AG10803 (cell line): ENCODE measurements at regions not wholly inside any gene's neighbourhood (a gene's known extent, or its start where the extent isn't known, plus 50 kb on each side); places are given as distances from the start of the nearest gene placed in this dataset.

Experiments
- DNase-seq: peaks from one replicate; pipeline ENCODE4 v3.0.0; 2010; ENCODE audit warnings: low read depth
- H3K4me3 ChIP-seq: 2 replicates; pipeline ENCODE4 v1.5.1; 2011; ENCODE audit warnings: mild to moderate bottlenecking, low read length, control low read depth
- TF ChIP-seq, protein P1 (sequence below): conservative IDR thresholded peaks from 2 replicates; pipeline ENCODE4 v1.5.1; 2011; ENCODE audit warnings: mild to moderate bottlenecking, low read length, control low read depth, inconsistent platforms

GRCh38 chr18:72375618-72376017 is 168.5 kb downstream of the CBLN2 start:
- H3K4me3 ChIP-seq = no peak overlapping the region
- TF ChIP-seq, protein P1, sequence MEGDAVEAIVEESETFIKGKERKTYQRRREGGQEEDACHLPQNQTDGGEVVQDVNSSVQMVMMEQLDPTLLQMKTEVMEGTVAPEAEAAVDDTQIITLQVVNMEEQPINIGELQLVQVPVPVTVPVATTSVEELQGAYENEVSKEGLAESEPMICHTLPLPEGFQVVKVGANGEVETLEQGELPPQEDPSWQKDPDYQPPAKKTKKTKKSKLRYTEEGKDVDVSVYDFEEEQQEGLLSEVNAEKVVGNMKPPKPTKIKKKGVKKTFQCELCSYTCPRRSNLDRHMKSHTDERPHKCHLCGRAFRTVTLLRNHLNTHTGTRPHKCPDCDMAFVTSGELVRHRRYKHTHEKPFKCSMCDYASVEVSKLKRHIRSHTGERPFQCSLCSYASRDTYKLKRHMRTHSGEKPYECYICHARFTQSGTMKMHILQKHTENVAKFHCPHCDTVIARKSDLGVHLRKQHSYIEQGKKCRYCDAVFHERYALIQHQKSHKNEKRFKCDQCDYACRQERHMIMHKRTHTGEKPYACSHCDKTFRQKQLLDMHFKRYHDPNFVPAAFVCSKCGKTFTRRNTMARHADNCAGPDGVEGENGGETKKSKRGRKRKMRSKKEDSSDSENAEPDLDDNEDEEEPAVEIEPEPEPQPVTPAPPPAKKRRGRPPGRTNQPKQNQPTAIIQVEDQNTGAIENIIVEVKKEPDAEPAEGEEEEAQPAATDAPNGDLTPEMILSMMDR = no peak
- DNase-seq = peak; percentile 25

GRCh38 chr18:72372076-72372475 is 172.1 kb downstream of the CBLN2 start:
- TF ChIP-seq, protein P1 = no peak
- DNase-seq = no peak
- no peak overlapping the region for H3K4me3 ChIP-seq

- H3K4me3 ChIP-seq = no peak overlapping the region
- TF ChIP-seq, protein P1 = no peak
Measured at GRCh38 chr18:72368308-72368707, 175.8 kb downstream of the CBLN2 start.

GRCh38 chr18:72360634-72361033 is 183.5 kb downstream of the CBLN2 start:
- TF ChIP-seq, protein P1 = no peak
- no peak for DNase-seq
- no peak overlapping the region for H3K4me3 ChIP-seq

More at GRCh38 chr18:72368308-72368707, 175.8 kb downstream of the CBLN2 start:
- DNase-seq = no peak

DNA sequence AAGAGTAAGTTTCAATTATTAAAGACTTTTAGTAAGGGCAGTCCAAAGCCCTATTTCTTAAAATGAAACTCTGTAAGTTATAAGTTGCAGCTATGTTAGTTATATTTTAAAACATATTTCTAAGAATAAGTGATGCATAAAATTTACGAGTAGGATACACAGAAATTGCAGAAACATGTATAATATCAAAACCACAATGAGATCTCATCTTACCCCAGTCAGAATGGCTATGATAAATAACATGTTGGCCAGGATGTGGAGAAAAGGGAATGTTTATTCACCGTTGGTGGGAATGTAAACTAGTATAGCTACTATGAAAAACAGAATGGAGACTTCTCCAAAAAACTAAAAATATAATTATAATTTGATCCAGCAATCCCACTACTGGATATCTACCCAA is 201.2 kb downstream of the CBLN2 start:
- TF ChIP-seq, protein P1 = no peak

GRCh38 chr18:72339976-72340375 is 204.2 kb downstream of the CBLN2 start:
- TF ChIP-seq, protein P1 = no peak
- H3K4me3 ChIP-seq = no peak overlapping the region
- DNase-seq = no peak

More for the DNA sequence above, 201.2 kb downstream of the CBLN2 start:
- peak; percentile 8 for DNase-seq
- H3K4me3 ChIP-seq = no peak overlapping the region

DNA sequence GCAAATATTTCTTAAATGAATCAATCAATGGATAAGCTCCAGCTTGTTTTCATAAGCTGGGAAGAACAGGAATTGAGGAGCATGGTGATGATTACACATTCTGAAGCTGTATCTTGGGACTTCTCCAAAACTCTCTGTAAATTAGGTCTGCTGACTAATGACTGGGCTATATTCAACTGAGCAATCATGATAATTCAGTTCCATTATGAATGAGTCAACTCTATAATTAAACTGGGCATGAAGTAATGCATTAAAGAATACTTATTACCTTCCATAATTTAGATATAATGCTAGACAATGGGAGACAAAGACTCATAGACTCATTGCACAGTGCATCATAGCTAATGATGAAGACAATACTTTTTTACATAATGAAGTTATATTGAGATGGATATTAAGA is 207.4 kb downstream of the CBLN2 start:
- no peak for DNase-seq
- TF ChIP-seq, protein P1 = no peak
- H3K4me3 ChIP-seq = no peak overlapping the region
